Mesenchymal stem cell (in vitro differentiated cells and primary cell): ENCODE measurements at regions not wholly inside any gene's neighbourhood (a gene's known extent, or its start where the extent isn't known, plus 50 kb on each side); places are given as distances from the start of the nearest gene placed in this dataset. TPM values are rescaled to one million over a fixed set of nuclear protein-coding genes. Genes with fewer than 3 reads are reported as not detected.

Experiments used
- small RNA-seq: library from polyadenylated mRNA; stranded (forward); fragments of <200 nt; extraction: miRNeasy Mini kit (QIAGEN cat#:217004); gene quantifications from one replicate; pipeline ENCODE3, GENCODE V24; 2013; ENCODE audit warnings: low read depth

Small RNA genes in the stretch of these regions (small RNA-seq; reads per million reads assigned to genes)
- gene RN7SL151P: not detected
